ENCODE measurements at regions not wholly inside any gene's neighbourhood (a gene's known extent, or its start where the extent isn't known, plus 50 kb on each side); places are given as distances from the start of the nearest gene placed in this dataset.

DNA sequence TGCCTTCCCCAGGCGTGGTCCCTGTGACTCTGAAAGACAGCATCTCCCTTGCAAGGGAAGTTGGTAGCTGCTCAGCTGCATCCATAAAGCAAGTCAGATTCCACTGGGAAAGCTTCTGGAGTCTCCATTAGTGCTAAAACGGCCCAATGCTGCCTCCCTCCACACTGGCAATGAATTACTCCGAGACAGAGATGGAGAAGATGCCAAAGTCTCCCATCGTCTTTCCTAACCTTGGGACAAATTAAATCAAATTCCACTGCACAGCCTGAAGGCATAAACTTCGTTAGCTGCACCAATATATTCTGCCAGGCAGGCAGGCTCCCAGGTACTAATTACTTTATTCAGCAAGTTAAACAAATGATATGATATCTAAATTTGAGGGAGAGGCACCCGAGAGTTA lies 106.3 kb upstream of the GJB5 start:
- intact Hi-C loops (cut with DNase I) = no loop called here
- peaks cover 0 to 35% (median 2%) of the 10 kb centered on the region in 3 donors for H3K27me3 ChIP-seq
- TF ChIP-seq POLR2A (IDR thresholded peaks at IDR 0.05) = no peak
- TF ChIP-seq EP300 (IDR thresholded peaks at IDR 0.05) = no peak
- no peak for TF ChIP-seq POLR2AphosphoS5 (IDR thresholded peaks at IDR 0.05)
- TF ChIP-seq, protein P1, sequence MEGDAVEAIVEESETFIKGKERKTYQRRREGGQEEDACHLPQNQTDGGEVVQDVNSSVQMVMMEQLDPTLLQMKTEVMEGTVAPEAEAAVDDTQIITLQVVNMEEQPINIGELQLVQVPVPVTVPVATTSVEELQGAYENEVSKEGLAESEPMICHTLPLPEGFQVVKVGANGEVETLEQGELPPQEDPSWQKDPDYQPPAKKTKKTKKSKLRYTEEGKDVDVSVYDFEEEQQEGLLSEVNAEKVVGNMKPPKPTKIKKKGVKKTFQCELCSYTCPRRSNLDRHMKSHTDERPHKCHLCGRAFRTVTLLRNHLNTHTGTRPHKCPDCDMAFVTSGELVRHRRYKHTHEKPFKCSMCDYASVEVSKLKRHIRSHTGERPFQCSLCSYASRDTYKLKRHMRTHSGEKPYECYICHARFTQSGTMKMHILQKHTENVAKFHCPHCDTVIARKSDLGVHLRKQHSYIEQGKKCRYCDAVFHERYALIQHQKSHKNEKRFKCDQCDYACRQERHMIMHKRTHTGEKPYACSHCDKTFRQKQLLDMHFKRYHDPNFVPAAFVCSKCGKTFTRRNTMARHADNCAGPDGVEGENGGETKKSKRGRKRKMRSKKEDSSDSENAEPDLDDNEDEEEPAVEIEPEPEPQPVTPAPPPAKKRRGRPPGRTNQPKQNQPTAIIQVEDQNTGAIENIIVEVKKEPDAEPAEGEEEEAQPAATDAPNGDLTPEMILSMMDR (IDR thresholded peaks at IDR 0.05) = no peak

GRCh38 chr1:34650090-34650489 lies 104.8 kb upstream of the GJB5 start:
- no peaks in the 10 kb centered on the region for H3K9me3 ChIP-seq
- peaks cover 0 to 35% (median 2%) of the 10 kb centered on the region in 3 donors for H3K27me3 ChIP-seq
- no peak for DNase-seq
- no peaks in the 10 kb centered on the region for H3K36me3 ChIP-seq
- 89% methylated on average over 1 of the region's 1 CpG for WGBS, 2 donors
- H3K4me3 ChIP-seq = no peak overlapping the region
- H3K4me1 ChIP-seq = no peaks in the 10 kb centered on the region
- intact Hi-C loops (cut with DNase I) = no loop called here
- TF ChIP-seq POLR2AphosphoS5 (IDR thresholded peaks at IDR 0.05) = no peak
- TF ChIP-seq EP300 (IDR thresholded peaks at IDR 0.05) = no peak
- TF ChIP-seq POLR2A (IDR thresholded peaks at IDR 0.05) = no peak
- TF ChIP-seq, protein P1 (IDR thresholded peaks at IDR 0.05) = no peak
- no peak overlapping the region for H3K27ac ChIP-seq

More for the DNA sequence above, 106.3 kb upstream of the GJB5 start:
- H3K36me3 ChIP-seq = no peaks in the 10 kb centered on the region
- 41 to 68% methylated on average over 6 of the region's 6 CpGs for WGBS, 2 donors
- H3K27ac ChIP-seq = no peak overlapping the region
- DNase-seq = no peak
- H3K4me1 ChIP-seq = no peaks in the 10 kb centered on the region
- H3K4me3 ChIP-seq = no peak overlapping the region
- H3K9me3 ChIP-seq = no peaks in the 10 kb centered on the region

- DNase-seq = no peak
- Histone ChIP-seq H3K36me3 (no peaks in the 10 kb centered on the region), H3K4me3 (no peak overlapping the region), H3K27ac (no peak overlapping the region), H3K4me1 (no peaks in the 10 kb centered on the region), H3K27me3 (peaks cover 0 to 35% (median 2%) of the 10 kb centered on the region in 3 donors), H3K9me3 (no peaks in the 10 kb centered on the region)
- 85 to 88% methylated on average over 11 of the region's 11 CpGs for WGBS, 2 donors
- intact Hi-C loops (cut with DNase I) = no loop called here
- no peak for TF ChIP-seq POLR2AphosphoS5 (IDR thresholded peaks at IDR 0.05)
Observed at GRCh38 chr1:34650800-34651199, 104.0 kb upstream of the GJB5 start.

DNA sequence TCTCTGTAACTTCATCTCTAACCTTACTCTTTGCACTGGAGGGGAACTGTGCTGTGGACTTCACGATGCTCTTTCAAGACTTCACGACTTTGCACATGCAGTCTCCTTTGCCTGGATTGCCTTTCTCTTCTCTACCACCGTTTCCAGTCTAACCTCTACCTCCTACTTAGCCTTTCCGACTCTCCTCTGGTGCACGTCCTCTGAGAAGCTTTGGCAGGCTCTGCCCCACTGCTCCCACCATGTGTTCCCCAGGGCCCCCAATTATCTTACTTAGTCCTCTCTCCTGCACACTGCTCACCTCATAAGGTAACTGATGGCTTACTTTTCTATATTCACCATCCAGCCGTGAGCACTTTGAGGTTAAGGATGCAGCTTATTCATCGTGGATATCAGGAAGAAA lies 101.7 kb upstream of the GJB5 start:
- no peak for DNase-seq
- intact Hi-C loops (cut with DNase I) = no loop called here
- peaks cover 0 to 23% (median 2%) of the 10 kb centered on the region in 3 donors for H3K27me3 ChIP-seq
- H3K9me3 ChIP-seq = no peaks in the 10 kb centered on the region
- no peak overlapping the region for H3K4me3 ChIP-seq
- H3K36me3 ChIP-seq = no peaks in the 10 kb centered on the region
- WGBS, 2 donors = 77 to 81% methylated on average over 7 of the region's 7 CpGs
- TF ChIP-seq, protein P1 (IDR thresholded peaks at IDR 0.05) = no peak
- TF ChIP-seq EP300 (IDR thresholded peaks at IDR 0.05) = no peak
- TF ChIP-seq POLR2AphosphoS5 (IDR thresholded peaks at IDR 0.05) = no peak
- no peak for TF ChIP-seq POLR2A (IDR thresholded peaks at IDR 0.05)
- H3K4me1 ChIP-seq = no peaks in the 10 kb centered on the region
- no peak overlapping the region for H3K27ac ChIP-seq

DNA sequence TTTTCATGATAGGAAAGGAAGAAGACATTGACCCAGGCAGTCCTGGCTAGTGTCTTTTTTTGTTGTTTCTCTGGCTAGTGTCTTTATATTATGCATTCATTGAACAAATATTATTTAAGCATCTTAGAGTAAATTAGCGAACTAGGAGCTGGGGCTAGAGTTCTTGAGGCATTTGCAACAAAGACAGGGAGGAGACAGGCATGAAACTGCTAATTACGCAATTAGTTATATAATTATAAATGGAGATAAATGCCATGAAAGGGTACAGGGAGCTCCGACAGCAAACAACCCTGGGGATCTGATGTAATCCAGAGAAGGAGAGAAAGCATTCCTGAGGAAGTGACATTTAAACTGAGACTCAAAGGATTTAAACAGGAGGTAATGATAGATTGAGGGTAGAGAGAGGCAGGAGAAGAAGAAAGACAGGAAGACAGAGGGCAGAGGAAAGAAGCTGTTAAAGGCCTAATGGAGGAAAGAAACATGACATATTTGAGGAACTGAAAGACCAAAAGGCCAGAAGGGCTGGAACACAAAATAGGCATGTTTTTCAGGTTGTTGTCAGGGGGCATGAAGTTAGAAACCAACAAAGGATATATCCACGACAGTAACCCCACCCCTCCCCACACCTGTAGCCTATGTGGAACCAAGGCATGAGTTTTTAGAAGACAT lies 99.5 kb upstream of the GJB5 start:
- TF ChIP-seq POLR2A (IDR thresholded peaks at IDR 0.05) (no peak), POLR2AphosphoS5 (IDR thresholded peaks at IDR 0.05) (no peak), EP300 (IDR thresholded peaks at IDR 0.05) (no peak)
- TF ChIP-seq, protein P1 (IDR thresholded peaks at IDR 0.05) = no peak
- H3K27me3 ChIP-seq = peaks cover 0 to 14% (median 0%) of the 10 kb centered on the region in 3 donors
- no peak overlapping the region for H3K4me3 ChIP-seq
- 68 to 69% methylated on average over 4 of the region's 4 CpGs for WGBS, 2 donors
- DNase-seq = no peak
- H3K36me3 ChIP-seq = no peaks in the 10 kb centered on the region
- intact Hi-C loops (cut with DNase I) = no loop called here
- H3K9me3 ChIP-seq = no peaks in the 10 kb centered on the region
- no peaks in the 10 kb centered on the region for H3K4me1 ChIP-seq
- H3K27ac ChIP-seq = no peak overlapping the region

Data from sigmoid colon (tissue), 6 donors.